ENCODE measurements at regions not wholly inside any gene's neighbourhood (a gene's known extent, or its start where the extent isn't known, plus 50 kb on each side); places are given as distances from the start of the nearest gene placed in this dataset.

GRCh38 chr5:130965360-130965759 is 199.7 kb downstream of the HINT1 start:
- TF ChIP-seq CTCF (IDR thresholded peaks at IDR 0.05 in 2 of 3, conservative IDR thresholded peaks at IDR 0.05 in 1 of 3; ENCODE audit: borderline replicate concordance in 1 of 3, insufficient read depth in 1 of 3, low read depth in 2 of 3, low read length in 2 of 3) (no peak), EZH2 (IDR thresholded peaks at IDR 0.05) (no peak)

Data from HCT116 (cell line).